K562 (cell line): ENCODE measurements at regions not wholly inside any gene's neighbourhood (a gene's known extent, or its start where the extent isn't known, plus 50 kb on each side); places are given as distances from the start of the nearest gene placed in this dataset.
A peak's percentile ranks its signal among the peaks of the same experiment; 100 is the strongest.

Experiments used
- ATAC-seq: fragments of 200-7000 bp; cut with Tn5 transposase; 3 replicates; pipeline ENCODE4 v1.9.1; 2020; ENCODE audit warnings: moderate library complexity
- BruUV-seq: library from RNA; stranded (reverse); fragments of 400-500 nt; replicated peaks from 2 replicates; lab custom pipeline; 2021; lab: Mats Ljungman, UMichigan
- CTCF ChIA-PET: fragments of 300-600 bp; formaldehyde crosslinking; extraction: SDS; loops from one replicate; lab custom pipeline; 2021; ENCODE audit warnings: low intra/inter-chr PET ratio; lab: Yijun Ruan, JAX
- POLR2A ChIA-PET: fragments of 300-600, 350-650 bp; sonication (Branson Sonifier 250); formaldehyde crosslinking; extraction: SDS; loops from one replicate; lab custom pipeline; 2021; ENCODE audit warnings: antibody characterized with exemption, inconsistent platforms; lab: Yijun Ruan, JAX
- DNase-seq, 4 experiments: peaks; one replicate each; pipeline versions ENCODE4 v3.0.0 to v3.0.0-alpha.2; 2011 to 2018; ENCODE audit warnings: low spot score in 3 of 4, mixed read lengths in 3 of 4; ENCODE audit errors: extremely low read depth in 1 of 4
- FAIRE-seq: peaks from 2 replicates; lab custom pipeline; 2011; peaks lifted over from hg19 to GRCh38; lab: Jason Lieb, UNC
- H2AFZ ChIP-seq: 2 replicates; pipeline ENCODE4 v1.6.0; 2011; ENCODE audit warnings: low read depth, low read length, control low read depth, inconsistent platforms
- H3K27ac ChIP-seq: fragments of 200-600 bp; 3 replicates; pipeline ENCODE4 v1.8.0; 2011; ENCODE audit warnings: low read depth, mild to moderate bottlenecking, control low read depth, inconsistent platforms, low read length, moderate library complexity, mixed read lengths; ENCODE audit errors: extremely low read depth
- H3K27me3 ChIP-seq, 2 experiments: fragments of 300-600 bp in 1 of 2; 2 replicates in 1 of 2; 3 replicates in 1 of 2; pipeline versions ENCODE4 v1.6.0 to v1.8.0; 2011; ENCODE audit warnings: inconsistent platforms in 2 of 2, low read length in 2 of 2, mild to moderate bottlenecking in 1 of 2, mixed read lengths in 1 of 2, moderate library complexity in 1 of 2; ENCODE audit not compliant: control insufficient read depth in 2 of 2, insufficient read depth in 2 of 2
- H3K36me3 ChIP-seq: fragments of 300-600 bp; 3 replicates; pipeline ENCODE4 v1.8.0; 2011; ENCODE audit warnings: mild to moderate bottlenecking, low read length, inconsistent platforms; ENCODE audit not compliant: control insufficient read depth, insufficient read depth
- H3K4me1 ChIP-seq, 2 experiments: fragments of 200-600 bp in 1 of 2; replicated peaks in 1 of 2; 2 replicates in 1 of 2; 3 replicates in 1 of 2; pipeline versions ENCODE4 v1.5.1 to v1.8.0; 2011; ENCODE audit warnings: inconsistent platforms in 2 of 2, low read length in 2 of 2, mild to moderate bottlenecking in 1 of 2, mixed read lengths in 1 of 2, moderate library complexity in 1 of 2; ENCODE audit not compliant: control insufficient read depth in 2 of 2, insufficient read depth in 2 of 2
- H3K4me2 ChIP-seq: 2 replicates; pipeline ENCODE4 v1.6.1; 2011; ENCODE audit warnings: low read length, control low read depth, inconsistent platforms, mixed read lengths; ENCODE audit not compliant: insufficient read depth
- H3K4me3 ChIP-seq: fragments of 200-600 bp; sonication (generic), shearing (Covaris generic); 2 replicates; pipeline ENCODE4 v1.5.1; 2016; ENCODE audit warnings: control low read depth, inconsistent platforms
- H3K79me2 ChIP-seq: fragments of 200-600 bp; 3 replicates; pipeline ENCODE4 v1.8.0; 2011; ENCODE audit warnings: low read length, inconsistent platforms; ENCODE audit not compliant: control insufficient read depth, insufficient read depth
- H3K9ac ChIP-seq, 2 experiments: 2 replicates each; pipeline versions ENCODE4 v1.6.0 to v1.6.1; 2011; ENCODE audit warnings: low read depth in 2 of 2, low read length in 2 of 2, control low read depth in 1 of 2, inconsistent platforms in 1 of 2, mild to moderate bottlenecking in 1 of 2, mixed read lengths in 1 of 2; ENCODE audit not compliant: insufficient read depth in 1 of 2
- H3K9me1 ChIP-seq: one replicate; pipeline ENCODE4 v1.6.0; 2011; ENCODE audit warnings: inconsistent platforms, mild to moderate bottlenecking, low read length, moderate library complexity; ENCODE audit not compliant: control insufficient read depth, insufficient read depth
- H3K9me3 ChIP-seq: replicated peaks from 2 replicates; pipeline ENCODE4 v1.5.1; 2011; ENCODE audit warnings: low read depth, low read length, inconsistent platforms; ENCODE audit not compliant: control insufficient read depth, insufficient read depth
- H4K20me1 ChIP-seq: replicated peaks from 2 replicates; pipeline ENCODE4 v1.6.1; 2011; ENCODE audit warnings: low read length, inconsistent platforms, mixed read lengths; ENCODE audit not compliant: control insufficient read depth, insufficient read depth
- ELF4 ChIP-seq: fragments of 450-650 bp; formaldehyde crosslinking; IDR thresholded peaks from 2 replicates; pipeline ENCODE4 v1.4.0; 2022; ENCODE audit warnings: missing genetic modification characterization
- FOSL1 ChIP-seq: fragments of 200-800 bp; sonication (Bioruptor generic); conservative IDR thresholded peaks from 2 replicates; pipeline ENCODE4 v1.6.1; 2016; ENCODE audit warnings: missing genetic modification characterization, missing compliant biosample characterization
- FOXA1 ChIP-seq: fragments of 450-650 bp; IDR thresholded peaks from 2 replicates; pipeline ENCODE4 v1.6.1; 2016; ENCODE audit warnings: mild to moderate bottlenecking, borderline replicate concordance
- MAZ ChIP-seq, 2 experiments: fragments of 450-650 bp in 1 of 2; sonication (generic) in 1 of 2; formaldehyde crosslinking; IDR thresholded peaks in 1 of 2; conservative IDR thresholded peaks in 1 of 2; 2 replicates each; pipeline versions ENCODE4 v1.4.0 to v1.5.0; 2020; ENCODE audit warnings: mild to moderate bottlenecking in 1 of 2, missing genetic modification reagents in 1 of 2
- NCOA6 ChIP-seq: fragments of 450-650 bp; IDR thresholded peaks from 2 replicates; pipeline ENCODE4 v1.6.1; 2017; ENCODE audit warnings: mild to moderate bottlenecking
- PHF8 ChIP-seq: fragments of 200-600 bp; sonication (generic); IDR thresholded peaks from 2 replicates; pipeline ENCODE4 v1.6.1; 2012; ENCODE audit warnings: mixed run types, mild to moderate bottlenecking, inconsistent platforms, low read length, moderate library complexity, borderline replicate concordance
- PTBP1 ChIP-seq: fragments of 200-400 bp; formaldehyde crosslinking; IDR thresholded peaks from 2 replicates; pipeline ENCODE4 v1.6.1; 2017; ENCODE audit warnings: low read depth, low read length
- RFX5 ChIP-seq: IDR thresholded peaks from 2 replicates; pipeline ENCODE4 v1.6.1; 2011; ENCODE audit warnings: low read depth, mild to moderate bottlenecking, improper control_type of control experiment, low read length
- ZFP30 ChIP-seq: fragments of 250-450 bp; sonication (Bioruptor Pico); IDR thresholded peaks from 2 replicates; pipeline ENCODE4 v1.8.0; 2022; ENCODE audit warnings: moderate library complexity, mild to moderate bottlenecking, inconsistent platforms, borderline replicate concordance
- ZNF584 ChIP-seq: fragments of 200-800 bp; sonication (Bioruptor generic); IDR thresholded peaks from 2 replicates; pipeline ENCODE4 v1.6.1; 2016; ENCODE audit warnings: low read depth, mild to moderate bottlenecking, missing genetic modification characterization, missing compliant biosample characterization
- WGBS: fragments of 100-300 bp; shearing (Covaris generic); methylation state at CpG from one replicate; pipeline ENCODE4 v1.1.6; 2016; ENCODE audit warnings: low coverage, mixed read lengths; ENCODE audit not compliant: insufficient coverage; ENCODE audit errors: missing lambda C conversion rate; 5-methylcytosine and 5-hydroxymethylcytosine counted together
- in situ Hi-C: fragments of 300-500 bp; cut with MboI; formaldehyde crosslinking; loops from 4 replicates; pipeline ENCODE4 v1.15.0; 2018; ENCODE audit warnings: inconsistent platforms, mixed read lengths
- intact Hi-C: fragments of 100-400 bp; cut with micrococcal nuclease; formaldehyde crosslinking; loops from 2 replicates; pipeline ENCODE4 v1.14.2; 2022
- TF ChIP-seq, protein P1 (sequence below): sonication (generic); formaldehyde crosslinking; IDR thresholded peaks from 2 replicates; pipeline ENCODE4 v1.8.0; 2022; ENCODE audit warnings: missing genetic modification reagents, mild to moderate bottlenecking, moderate library complexity, borderline replicate concordance

GRCh38 chr11:95584180-95584579 lies 205.4 kb downstream of the FAM76B start (continued):
- TF ChIP-seq PHF8 = no peak
- TF ChIP-seq, protein P1, sequence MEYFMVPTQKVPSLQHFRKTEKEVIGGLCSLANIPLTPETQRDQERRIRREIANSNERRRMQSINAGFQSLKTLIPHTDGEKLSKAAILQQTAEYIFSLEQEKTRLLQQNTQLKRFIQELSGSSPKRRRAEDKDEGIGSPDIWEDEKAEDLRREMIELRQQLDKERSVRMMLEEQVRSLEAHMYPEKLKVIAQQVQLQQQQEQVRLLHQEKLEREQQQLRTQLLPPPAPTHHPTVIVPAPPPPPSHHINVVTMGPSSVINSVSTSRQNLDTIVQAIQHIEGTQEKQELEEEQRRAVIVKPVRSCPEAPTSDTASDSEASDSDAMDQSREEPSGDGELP (CRISPR knock-in tag) = no peak
- TF ChIP-seq NCOA6 = no peak
- TF ChIP-seq PTBP1 = no peak
- TF ChIP-seq ELF4 (CRISPR knock-in tag) = no peak
- no peak for TF ChIP-seq MAZ (CRISPR knock-in tag; conservative IDR thresholded peaks at IDR 0.05 in 1 of 2, IDR thresholded peaks at IDR 0.05 in 1 of 2)
- TF ChIP-seq FOXA1 = no peak
- no peak for TF ChIP-seq RFX5

GRCh38 chr11:95577716-95578460 lies 211.7 kb downstream of the FAM76B start:
- H3K36me3 ChIP-seq = no peaks in the 10 kb centered on the region
- H3K9me1 ChIP-seq = no peaks in the 10 kb centered on the region
- H3K27ac ChIP-seq = no peak overlapping the region
- FAIRE-seq = no peak
- no peak for DNase-seq
- no peaks in the 10 kb centered on the region for H3K27me3 ChIP-seq
- ChIA-PET POLR2A (interaction anchor here (3.0 kb wide), 1 partner anchor 15 kb away, joined by 10 read pairs; no protein-coding TSS in a partner anchor), CTCF (no interaction called here)
- in situ Hi-C loops = no loop called here
- H3K4me3 ChIP-seq = no peak overlapping the region
- no peak overlapping the region for H2AFZ ChIP-seq
- peaks cover 0 to 4% of the 10 kb centered on the region in 2 experiments; a peak in 1 of 5 replicates for H3K4me1 ChIP-seq
- no peaks in the 10 kb centered on the region for H3K79me2 ChIP-seq
- TF ChIP-seq ZFP30 (CRISPR knock-in tag) (no peak), ZNF584 (peak; percentile 71; the same call in 1 of the 2 replicates), FOSL1 (tag) (peak; percentile 78)
- TF ChIP-seq, all 486 proteins: peak for 2
- 7% methylated on average over 2 of the region's 2 CpGs for WGBS
- intact Hi-C loops = no loop called here
- no peak for ATAC-seq
- Histone ChIP-seq H3K9me3 (no peaks in the 10 kb centered on the region; the same call in 1 of the 2 replicates), H3K9ac (no peak overlapping the region), H3K4me2 (no peak overlapping the region), H4K20me1 (no peaks in the 10 kb centered on the region)
- no TSS peak for BruUV-seq
